ENCODE measurements at regions not wholly inside any gene's neighbourhood (a gene's known extent, or its start where the extent isn't known, plus 50 kb on each side); places are given as distances from the start of the nearest gene placed in this dataset.

DNA sequence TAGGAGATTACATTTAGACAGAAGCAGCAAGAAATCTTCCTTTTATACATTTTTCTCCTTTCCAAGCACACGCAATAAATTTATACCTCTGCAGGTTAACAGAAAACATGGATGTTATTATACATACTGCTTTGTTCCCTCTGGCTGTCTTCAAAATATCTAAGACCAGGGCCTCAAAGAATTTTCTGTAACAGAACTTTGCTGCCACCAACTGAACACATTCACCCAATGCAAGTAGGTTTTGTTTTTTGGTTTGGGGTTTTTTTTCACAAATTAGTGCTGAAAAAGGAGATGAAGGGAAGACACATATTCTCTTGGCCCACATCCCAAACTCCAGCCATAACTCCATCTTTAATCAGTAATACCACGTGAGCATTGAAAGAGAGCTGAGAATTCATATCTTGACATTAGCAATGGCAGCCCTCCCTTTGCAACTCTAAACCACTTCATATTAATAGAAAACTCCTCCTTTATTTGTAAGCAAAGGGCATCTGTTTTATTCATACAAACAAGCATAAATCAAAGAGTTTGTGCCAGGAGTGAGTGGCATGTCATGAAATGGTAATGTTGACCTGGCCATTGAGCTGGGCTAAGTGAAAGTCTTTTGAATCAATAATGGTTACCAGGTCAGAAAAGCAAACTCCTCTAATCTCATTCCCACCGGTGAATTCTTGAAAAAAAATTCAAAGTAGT lies 150.8 kb upstream of the FSCB start:
- no peak overlapping the region for H3K4me3 ChIP-seq (ENCODE audit: low read depth, low read length)
- DNase-seq (ENCODE audit: low read depth, low spot score): no peak
- TF ChIP-seq, protein P1, sequence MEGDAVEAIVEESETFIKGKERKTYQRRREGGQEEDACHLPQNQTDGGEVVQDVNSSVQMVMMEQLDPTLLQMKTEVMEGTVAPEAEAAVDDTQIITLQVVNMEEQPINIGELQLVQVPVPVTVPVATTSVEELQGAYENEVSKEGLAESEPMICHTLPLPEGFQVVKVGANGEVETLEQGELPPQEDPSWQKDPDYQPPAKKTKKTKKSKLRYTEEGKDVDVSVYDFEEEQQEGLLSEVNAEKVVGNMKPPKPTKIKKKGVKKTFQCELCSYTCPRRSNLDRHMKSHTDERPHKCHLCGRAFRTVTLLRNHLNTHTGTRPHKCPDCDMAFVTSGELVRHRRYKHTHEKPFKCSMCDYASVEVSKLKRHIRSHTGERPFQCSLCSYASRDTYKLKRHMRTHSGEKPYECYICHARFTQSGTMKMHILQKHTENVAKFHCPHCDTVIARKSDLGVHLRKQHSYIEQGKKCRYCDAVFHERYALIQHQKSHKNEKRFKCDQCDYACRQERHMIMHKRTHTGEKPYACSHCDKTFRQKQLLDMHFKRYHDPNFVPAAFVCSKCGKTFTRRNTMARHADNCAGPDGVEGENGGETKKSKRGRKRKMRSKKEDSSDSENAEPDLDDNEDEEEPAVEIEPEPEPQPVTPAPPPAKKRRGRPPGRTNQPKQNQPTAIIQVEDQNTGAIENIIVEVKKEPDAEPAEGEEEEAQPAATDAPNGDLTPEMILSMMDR (IDR thresholded peaks at IDR 0.05; ENCODE audit: insufficient read depth, low read length, missing control alignments): no peak
- ChIA-PET CTCF (no interaction called here), POLR2A (no interaction called here)

DNA sequence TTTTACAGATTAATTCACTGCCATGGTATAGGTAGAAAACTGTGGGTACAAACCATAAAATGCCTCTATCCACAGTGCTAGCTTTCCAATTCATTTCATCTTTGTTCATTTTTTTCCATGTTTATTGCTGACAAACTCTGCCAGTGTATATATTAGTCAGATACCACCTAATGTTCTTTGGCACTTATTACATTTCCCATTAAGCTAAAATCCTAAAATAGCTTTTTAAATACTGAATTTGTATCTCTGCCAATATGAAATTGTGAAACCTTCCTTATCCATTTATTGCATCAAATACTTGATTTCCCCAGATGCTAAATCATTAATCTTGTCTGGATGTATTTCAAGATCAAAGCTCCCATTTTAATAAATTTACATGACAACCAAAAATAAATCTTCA lies 150.1 kb upstream of the FSCB start:
- CTCF ChIA-PET: no interaction called here
- TF ChIP-seq, protein P1 (IDR thresholded peaks at IDR 0.05; ENCODE audit: insufficient read depth, low read length, missing control alignments): no peak

DNA sequence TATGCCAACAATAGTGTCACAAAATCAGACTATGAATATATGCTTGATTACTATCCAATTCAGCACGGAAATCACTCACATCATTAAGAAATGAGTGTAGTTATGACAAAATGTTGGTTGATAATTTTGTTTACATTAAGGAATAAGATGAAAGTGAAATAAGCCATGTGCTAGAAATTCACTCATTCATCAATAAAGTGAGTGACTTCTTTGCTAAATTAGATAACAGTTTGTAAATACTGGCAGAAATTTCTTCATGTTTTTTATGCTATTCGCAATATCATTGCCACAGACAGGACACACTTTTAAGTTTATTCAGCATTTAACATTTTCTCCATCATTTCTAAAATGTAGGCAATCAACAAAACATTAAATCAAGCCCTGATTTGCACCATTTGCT lies 147.5 kb upstream of the FSCB start:
- TF ChIP-seq, protein P1 (IDR thresholded peaks at IDR 0.05; ENCODE audit: insufficient read depth, low read length, missing control alignments): no peak
- no peak for DNase-seq (ENCODE audit: low read depth, low spot score)
- no peak overlapping the region for H3K4me3 ChIP-seq (ENCODE audit: low read depth, low read length)
- POLR2A ChIA-PET: no interaction called here
- CTCF ChIA-PET: no interaction called here

More for the DNA sequence above, 150.1 kb upstream of the FSCB start:
- no peak for DNase-seq (ENCODE audit: low read depth, low spot score)
- POLR2A ChIA-PET: no interaction called here
- no peak overlapping the region for H3K4me3 ChIP-seq (ENCODE audit: low read depth, low read length)

DNA sequence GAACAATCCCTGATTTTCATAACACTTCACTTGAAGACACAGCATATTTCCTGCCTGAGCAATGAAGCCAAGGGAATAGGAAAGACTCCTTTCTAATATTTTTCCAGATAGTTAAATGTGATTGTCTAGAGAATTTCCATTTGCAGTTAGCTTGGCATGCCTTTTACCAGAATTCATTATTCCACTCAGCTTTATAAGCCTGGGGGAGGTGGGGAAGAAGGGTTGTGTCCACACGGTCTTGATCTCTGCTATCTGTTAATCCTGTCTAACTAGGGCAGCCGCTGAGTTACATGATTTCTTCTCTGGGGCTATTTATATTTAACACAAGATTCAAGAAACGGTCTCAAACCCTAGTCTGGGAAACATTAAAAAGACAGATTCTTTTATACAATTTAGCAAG lies 146.6 kb upstream of the FSCB start:
- TF ChIP-seq, protein P1 (IDR thresholded peaks at IDR 0.05; ENCODE audit: insufficient read depth, low read length, missing control alignments): no peak
- ChIA-PET CTCF (no interaction called here), POLR2A (no interaction called here)
- no peak overlapping the region for H3K4me3 ChIP-seq (ENCODE audit: low read depth, low read length)
- no peak for DNase-seq (ENCODE audit: low read depth, low spot score)

DNA sequence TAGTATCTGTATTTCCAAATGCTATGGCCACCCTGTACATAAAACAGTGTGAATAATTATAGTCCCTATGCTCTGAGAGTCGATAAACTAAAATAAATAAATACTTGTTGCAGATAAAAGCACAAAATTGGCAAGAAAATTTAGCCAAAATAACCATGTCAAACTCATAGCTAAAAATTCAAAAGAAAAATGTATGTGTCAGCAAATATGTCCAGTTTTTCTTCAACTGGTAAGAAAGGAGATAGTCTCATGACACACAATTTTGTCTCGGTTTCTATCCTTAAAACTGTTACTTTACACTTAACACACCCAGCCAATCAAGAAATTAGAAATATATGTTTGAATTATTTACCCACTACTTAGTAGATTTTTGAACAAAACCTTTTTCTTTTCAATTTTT lies 145.6 kb upstream of the FSCB start:
- DNase-seq (ENCODE audit: low read depth, low spot score): no peak
- H3K4me3 ChIP-seq (ENCODE audit: low read depth, low read length): no peak overlapping the region
- ChIA-PET POLR2A (no interaction called here), CTCF (no interaction called here)
- TF ChIP-seq, protein P1 (IDR thresholded peaks at IDR 0.05; ENCODE audit: insufficient read depth, low read length, missing control alignments): no peak

DNA sequence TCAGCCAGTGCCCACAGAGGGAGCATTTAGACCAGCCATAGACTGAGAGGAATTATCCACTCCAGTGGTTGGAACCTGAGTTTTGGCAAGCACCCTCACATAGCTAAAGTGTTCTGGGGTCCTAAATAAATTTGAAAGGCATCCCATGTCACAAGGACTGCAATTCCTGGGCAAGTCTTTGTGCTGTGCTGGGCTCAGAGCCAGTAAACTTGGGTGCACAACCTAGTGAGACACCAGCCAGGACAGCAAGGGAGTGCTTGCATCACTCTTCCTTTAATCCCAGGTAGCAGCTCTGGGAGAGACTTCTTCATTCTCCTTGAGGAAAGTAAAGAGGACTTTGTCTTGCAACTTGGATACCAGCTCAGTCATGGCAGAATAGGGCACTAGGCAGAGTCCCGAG lies 142.0 kb upstream of the FSCB start:
- no peak overlapping the region for H3K4me3 ChIP-seq (ENCODE audit: low read depth, low read length)
- ChIA-PET POLR2A (no interaction called here), CTCF (no interaction called here)
- TF ChIP-seq, protein P1 (IDR thresholded peaks at IDR 0.05; ENCODE audit: insufficient read depth, low read length, missing control alignments): no peak
- DNase-seq (ENCODE audit: low read depth, low spot score): no peak
